Tibial nerve (tissue), 4 donors: ENCODE measurements at regions not wholly inside any gene's neighbourhood (a gene's known extent, or its start where the extent isn't known, plus 50 kb on each side); places are given as distances from the start of the nearest gene placed in this dataset.

ENCODE experiments used
- CTCF ChIP-seq, 5 experiments: fragments of 200-600 bp in 3 of 5; fragments of 450-650 bp in 2 of 5; sonication (generic) in 3 of 5; IDR thresholded peaks; one replicate each; pipeline ENCODE4 v1.5.1; 2016 to 2019; ENCODE audit warnings: antibody characterized with exemption in 5 of 5, mild to moderate bottlenecking in 3 of 5, moderate library complexity in 2 of 5
- EP300 ChIP-seq, 2 donors: sonication (generic); formaldehyde crosslinking; IDR thresholded peaks; one replicate each; pipeline ENCODE4 v1.6.1; 2017; ENCODE audit warnings: antibody characterized with exemption in 2 of 2, mild to moderate bottlenecking in 1 of 2
- POLR2A ChIP-seq, 2 donors: fragments of 450-650 bp; IDR thresholded peaks; one replicate each; pipeline ENCODE4 v1.6.1; 2017; ENCODE audit warnings: antibody characterized with exemption in 2 of 2, mild to moderate bottlenecking in 2 of 2, moderate library complexity in 2 of 2

GRCh38 chr5:121378559-121379359 lies 472.9 kb upstream of the FTMT start:
- no peak for TF ChIP-seq POLR2A (IDR thresholded peaks at IDR 0.05)
- TF ChIP-seq CTCF (IDR thresholded peaks at IDR 0.05) = no peak
- TF ChIP-seq EP300 (IDR thresholded peaks at IDR 0.05) = no peak
